Colonic mucosa (tissue), 4 donors: ENCODE measurements at regions not wholly inside any gene's neighbourhood (a gene's known extent, or its start where the extent isn't known, plus 50 kb on each side); places are given as distances from the start of the nearest gene placed in this dataset.

ENCODE experiments used
- DNase-seq: peaks from one replicate; pipeline ENCODE4 v3.0.0-alpha.2; 2020
- H3K27ac ChIP-seq: fragments of 200-600 bp; one replicate; pipeline ENCODE4 v1.8.0; 2021
- H3K27me3 ChIP-seq: fragments of 200-600 bp; one replicate; pipeline ENCODE4 v1.8.0; 2021
- H3K36me3 ChIP-seq: fragments of 200-600 bp; one replicate; pipeline ENCODE4 v1.8.0; 2021
- H3K4me1 ChIP-seq: fragments of 200-600 bp; one replicate; pipeline ENCODE4 v1.8.0; 2021; ENCODE audit warnings: mild to moderate bottlenecking
- H3K4me3 ChIP-seq: fragments of 200-600 bp; one replicate; pipeline ENCODE4 v1.8.0; 2021
- H3K9ac ChIP-seq, 2 donors: one replicate each; pipeline ENCODE4 v1.7.0; 2013; ENCODE audit warnings: control low read depth in 2 of 2, low read depth in 2 of 2, low read length in 2 of 2
- H3K9me3 ChIP-seq: fragments of 200-600 bp; one replicate; pipeline ENCODE4 v1.8.0; 2021
- intact Hi-C: fragments of 100-400 bp; cut with DNase I; formaldehyde crosslinking; loops from one replicate; pipeline ENCODE4 v1.14.1; 2022
- TF ChIP-seq, protein P1 (sequence below): fragments of 200-600 bp; IDR thresholded peaks from one replicate; pipeline ENCODE4 v1.8.0; 2022; ENCODE audit warnings: antibody characterized with exemption, mild to moderate bottlenecking
- donor health status: healthy.
- donor health status: DM: no; HTN: no; CAD: no.
- donor health status: DM: no; HTN: no; CAD: no.

GRCh38 chr7:52269669-52270068 lies 765.8 kb upstream of the POM121L12 start:
- no peaks in the 10 kb centered on the region for H3K36me3 ChIP-seq
- H3K9ac ChIP-seq: no peak overlapping the region
- no peaks in the 10 kb centered on the region for H3K27me3 ChIP-seq
- TF ChIP-seq, protein P1, sequence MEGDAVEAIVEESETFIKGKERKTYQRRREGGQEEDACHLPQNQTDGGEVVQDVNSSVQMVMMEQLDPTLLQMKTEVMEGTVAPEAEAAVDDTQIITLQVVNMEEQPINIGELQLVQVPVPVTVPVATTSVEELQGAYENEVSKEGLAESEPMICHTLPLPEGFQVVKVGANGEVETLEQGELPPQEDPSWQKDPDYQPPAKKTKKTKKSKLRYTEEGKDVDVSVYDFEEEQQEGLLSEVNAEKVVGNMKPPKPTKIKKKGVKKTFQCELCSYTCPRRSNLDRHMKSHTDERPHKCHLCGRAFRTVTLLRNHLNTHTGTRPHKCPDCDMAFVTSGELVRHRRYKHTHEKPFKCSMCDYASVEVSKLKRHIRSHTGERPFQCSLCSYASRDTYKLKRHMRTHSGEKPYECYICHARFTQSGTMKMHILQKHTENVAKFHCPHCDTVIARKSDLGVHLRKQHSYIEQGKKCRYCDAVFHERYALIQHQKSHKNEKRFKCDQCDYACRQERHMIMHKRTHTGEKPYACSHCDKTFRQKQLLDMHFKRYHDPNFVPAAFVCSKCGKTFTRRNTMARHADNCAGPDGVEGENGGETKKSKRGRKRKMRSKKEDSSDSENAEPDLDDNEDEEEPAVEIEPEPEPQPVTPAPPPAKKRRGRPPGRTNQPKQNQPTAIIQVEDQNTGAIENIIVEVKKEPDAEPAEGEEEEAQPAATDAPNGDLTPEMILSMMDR: no peak
- no peak overlapping the region for H3K4me3 ChIP-seq
- H3K9me3 ChIP-seq: no peaks in the 10 kb centered on the region
- intact Hi-C loops: no loop called here
- H3K27ac ChIP-seq: no peak overlapping the region
- no peak for DNase-seq
- H3K4me1 ChIP-seq: no peaks in the 10 kb centered on the region

- no peak overlapping the region for H3K4me3 ChIP-seq
- TF ChIP-seq, protein P1: no peak
- H3K36me3 ChIP-seq: no peaks in the 10 kb centered on the region
- H3K27me3 ChIP-seq: no peaks in the 10 kb centered on the region
- H3K27ac ChIP-seq: no peak overlapping the region
- intact Hi-C loops: loop anchor here (5.0 kb wide), 1 partner anchor 829 kb away; no protein-coding TSS in a partner anchor
- H3K9ac ChIP-seq: no peak overlapping the region
- H3K4me1 ChIP-seq: no peaks in the 10 kb centered on the region
- H3K9me3 ChIP-seq: no peaks in the 10 kb centered on the region
- DNase-seq: no peak
Measured at GRCh38 chr7:52261057-52261456, 774.4 kb upstream of the POM121L12 start.

DNA sequence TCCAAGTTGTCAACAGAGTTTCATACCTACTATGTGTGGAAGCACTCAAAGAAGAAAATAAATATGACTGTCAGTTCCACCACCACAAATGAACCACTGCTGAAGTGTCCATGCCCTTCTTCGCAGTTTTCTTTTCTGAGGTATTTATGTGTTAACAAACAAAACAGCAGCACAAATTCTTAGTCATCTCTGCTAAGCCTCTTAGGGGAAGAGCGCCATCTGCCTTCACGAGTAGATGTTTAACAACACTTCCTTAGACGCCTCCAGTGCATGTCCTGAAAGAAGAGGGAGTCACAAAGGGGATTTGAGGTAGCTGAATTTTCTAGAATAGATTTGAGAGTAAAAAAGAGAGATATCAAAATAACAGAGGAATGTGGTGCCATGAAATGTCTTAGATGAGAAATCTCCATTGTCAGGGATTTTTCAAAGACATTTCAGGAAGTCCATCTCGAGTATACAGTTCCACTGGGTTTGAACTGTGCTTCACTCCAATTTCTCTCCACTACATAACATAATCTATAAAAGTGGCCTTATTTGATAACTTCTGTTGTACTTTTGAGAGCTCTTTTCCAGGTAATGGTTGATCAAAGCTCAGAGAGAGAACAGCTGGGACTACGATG lies 775.3 kb upstream of the POM121L12 start:
- no peaks in the 10 kb centered on the region for H3K9me3 ChIP-seq
- no peaks in the 10 kb centered on the region for H3K4me1 ChIP-seq
- H3K36me3 ChIP-seq: no peaks in the 10 kb centered on the region
- no peak overlapping the region for H3K9ac ChIP-seq
- TF ChIP-seq, protein P1: no peak
- intact Hi-C loops: loop anchor here (5.0 kb wide), 1 partner anchor 828 kb away; no protein-coding TSS in a partner anchor
- no peak for DNase-seq
- H3K4me3 ChIP-seq: no peak overlapping the region
- H3K27ac ChIP-seq: no peak overlapping the region
- no peaks in the 10 kb centered on the region for H3K27me3 ChIP-seq

DNA sequence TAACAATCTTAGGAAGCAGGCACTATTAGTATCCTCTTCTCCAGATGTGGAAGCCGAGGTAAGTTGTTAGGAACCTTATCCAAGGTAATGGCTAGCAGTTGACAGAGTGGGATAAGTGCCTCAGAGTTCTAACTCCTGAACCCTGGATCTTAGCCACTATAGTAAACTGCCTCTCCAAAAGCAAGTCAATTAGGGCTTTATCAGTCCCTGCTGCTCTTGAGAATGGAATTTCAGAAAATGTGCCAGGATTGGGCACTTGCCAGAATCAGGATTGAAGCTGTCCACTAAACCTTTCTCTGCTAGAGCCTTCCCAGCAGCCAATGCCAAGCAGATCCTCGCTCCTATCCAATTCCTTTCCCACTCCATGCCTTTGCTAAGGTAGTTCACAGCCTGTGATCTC lies 777.5 kb upstream of the POM121L12 start:
- TF ChIP-seq, protein P1: no peak
- Histone ChIP-seq H3K27ac (no peak overlapping the region), H3K9me3 (no peaks in the 10 kb centered on the region), H3K27me3 (no peaks in the 10 kb centered on the region), H3K4me3 (no peak overlapping the region), H3K4me1 (no peaks in the 10 kb centered on the region), H3K36me3 (no peaks in the 10 kb centered on the region), H3K9ac (no peak overlapping the region)
- no peak for DNase-seq
- intact Hi-C loops: no loop called here

DNA sequence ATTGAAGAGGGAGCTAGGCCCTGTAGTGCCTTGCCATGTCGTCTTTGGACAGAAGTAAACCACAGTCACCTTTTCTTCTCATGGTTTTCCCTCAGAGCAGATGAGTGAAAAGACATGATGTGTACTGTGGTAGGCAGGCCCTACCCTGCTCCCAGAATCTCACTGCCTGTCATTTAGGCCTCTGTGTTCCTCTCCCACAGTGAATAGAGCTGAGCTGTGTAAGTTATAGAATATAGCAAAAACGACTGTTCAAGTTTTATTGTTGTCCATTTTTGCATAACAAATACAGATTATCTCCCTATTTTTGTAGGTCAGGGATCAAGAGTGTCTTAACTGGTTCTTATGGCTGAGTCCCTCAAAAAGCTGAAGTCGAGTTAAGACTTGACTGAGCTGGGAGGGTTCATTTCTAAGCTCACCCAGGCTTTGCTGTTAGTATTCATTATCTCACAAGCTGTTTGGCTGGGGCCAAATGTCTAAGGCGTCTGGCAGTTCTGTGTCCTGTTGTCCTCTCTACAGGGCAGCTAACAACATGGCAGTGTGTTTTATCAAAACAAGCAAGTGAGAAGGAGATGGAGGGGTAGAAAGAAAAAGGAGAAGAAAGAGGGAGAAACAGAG lies 780.9 kb upstream of the POM121L12 start:
- Histone ChIP-seq H3K27ac (no peak overlapping the region), H3K9ac (no peak overlapping the region), H3K9me3 (no peaks in the 10 kb centered on the region), H3K4me3 (no peak overlapping the region), H3K27me3 (no peaks in the 10 kb centered on the region), H3K4me1 (no peaks in the 10 kb centered on the region), H3K36me3 (no peaks in the 10 kb centered on the region)
- DNase-seq: no peak
- TF ChIP-seq, protein P1: no peak
- intact Hi-C loops: no loop called here
